ENCODE measurements at regions not wholly inside any gene's neighbourhood (a gene's known extent, or its start where the extent isn't known, plus 50 kb on each side); places are given as distances from the start of the nearest gene placed in this dataset.

- no peaks in the 10 kb centered on the region for H3K9me3 Mint-ChIP-seq
- H3K27ac Mint-ChIP-seq = no peak overlapping the region
- no peaks in the 10 kb centered on the region for H3K4me1 Mint-ChIP-seq (ENCODE audit: low read depth)
- intact Hi-C loops (cut with micrococcal nuclease) = no loop called here
- DNase-seq (ENCODE audit: low spot score) = no peak
- no peaks in the 10 kb centered on the region for H3K27me3 Mint-ChIP-seq (ENCODE audit: insufficient read depth)
- H3K4me3 Mint-ChIP-seq = no peak overlapping the region
- H3K36me3 Mint-ChIP-seq (ENCODE audit: low read depth) = no peaks in the 10 kb centered on the region
Measured at GRCh38 chr13:111556496-111556895, 236.1 kb downstream of the TEX29 start.

DNA sequence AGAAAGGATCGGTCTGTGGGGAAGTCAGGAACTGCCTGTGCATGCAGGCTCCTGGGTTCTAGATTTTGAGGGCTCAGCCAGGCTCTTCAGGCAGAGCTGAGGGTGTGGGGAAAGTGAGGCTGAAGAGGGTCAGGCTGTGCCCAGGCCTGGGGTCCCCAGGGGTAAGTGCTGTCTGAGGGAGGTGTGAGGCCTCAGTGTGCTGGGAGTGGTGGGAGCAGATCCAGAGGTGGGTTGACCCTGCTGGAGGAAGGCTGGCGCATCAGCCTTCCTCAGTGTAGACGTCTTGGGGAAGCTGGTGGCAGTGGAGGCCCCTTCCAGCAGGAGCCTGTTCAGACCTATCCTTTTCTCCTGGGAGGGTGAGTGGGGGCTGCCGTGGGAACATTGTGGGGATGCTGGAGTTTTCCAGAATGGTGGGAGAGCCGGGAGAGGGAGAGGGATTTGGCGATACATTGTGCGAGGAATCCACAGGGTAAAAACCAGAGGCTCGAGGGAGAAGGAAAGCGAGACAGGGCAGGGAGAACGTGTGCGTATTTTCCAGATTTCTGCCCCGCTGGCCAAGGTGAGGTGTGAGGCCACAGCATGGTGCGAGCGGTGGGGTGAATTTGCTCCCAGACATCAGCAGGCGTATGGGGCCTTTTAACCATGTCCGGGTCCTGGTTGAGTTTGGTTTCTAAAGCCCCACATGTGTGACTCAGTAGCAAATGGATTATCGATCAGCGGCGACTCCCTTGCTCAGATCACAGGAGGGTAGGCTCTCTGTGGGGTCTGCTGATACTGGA is 237.7 kb downstream of the TEX29 start:
- DNase-seq (ENCODE audit: low spot score) = no peak
- Mint-ChIP-seq H3K4me3 (no peak overlapping the region), H3K9me3 (no peaks in the 10 kb centered on the region), H3K27me3 (ENCODE audit: insufficient read depth) (no peaks in the 10 kb centered on the region), H3K27ac (no peak overlapping the region), H3K4me1 (ENCODE audit: low read depth) (no peaks in the 10 kb centered on the region), H3K36me3 (ENCODE audit: low read depth) (no peaks in the 10 kb centered on the region)
- intact Hi-C loops (cut with micrococcal nuclease) = no loop called here

DNA sequence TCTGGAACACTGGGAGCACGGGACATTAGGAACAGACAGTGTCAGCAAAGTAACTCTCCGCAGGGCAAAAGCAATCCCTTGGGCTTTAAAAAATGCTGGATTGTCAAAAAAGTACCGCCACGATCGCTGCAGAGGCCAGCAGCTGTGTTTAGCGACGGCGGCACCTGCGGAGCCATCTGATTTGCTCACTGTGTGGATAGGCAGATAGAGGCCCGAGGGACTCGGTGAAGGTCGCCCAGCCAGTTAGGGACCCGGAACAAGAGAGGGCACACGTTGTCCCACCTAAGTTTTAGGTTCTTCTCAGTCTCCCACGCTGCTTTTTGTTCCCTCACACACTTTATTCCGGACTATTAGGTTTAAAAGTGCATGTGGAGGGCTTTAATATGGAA is 238.3 kb downstream of the TEX29 start:
- intact Hi-C loops (cut with micrococcal nuclease) = no loop called here
- Mint-ChIP-seq H3K27ac (no peak overlapping the region), H3K36me3 (ENCODE audit: low read depth) (no peaks in the 10 kb centered on the region), H3K27me3 (ENCODE audit: insufficient read depth) (no peaks in the 10 kb centered on the region), H3K4me1 (ENCODE audit: low read depth) (no peaks in the 10 kb centered on the region), H3K4me3 (no peak overlapping the region), H3K9me3 (no peaks in the 10 kb centered on the region)
- no peak for DNase-seq (ENCODE audit: low spot score)

DNA sequence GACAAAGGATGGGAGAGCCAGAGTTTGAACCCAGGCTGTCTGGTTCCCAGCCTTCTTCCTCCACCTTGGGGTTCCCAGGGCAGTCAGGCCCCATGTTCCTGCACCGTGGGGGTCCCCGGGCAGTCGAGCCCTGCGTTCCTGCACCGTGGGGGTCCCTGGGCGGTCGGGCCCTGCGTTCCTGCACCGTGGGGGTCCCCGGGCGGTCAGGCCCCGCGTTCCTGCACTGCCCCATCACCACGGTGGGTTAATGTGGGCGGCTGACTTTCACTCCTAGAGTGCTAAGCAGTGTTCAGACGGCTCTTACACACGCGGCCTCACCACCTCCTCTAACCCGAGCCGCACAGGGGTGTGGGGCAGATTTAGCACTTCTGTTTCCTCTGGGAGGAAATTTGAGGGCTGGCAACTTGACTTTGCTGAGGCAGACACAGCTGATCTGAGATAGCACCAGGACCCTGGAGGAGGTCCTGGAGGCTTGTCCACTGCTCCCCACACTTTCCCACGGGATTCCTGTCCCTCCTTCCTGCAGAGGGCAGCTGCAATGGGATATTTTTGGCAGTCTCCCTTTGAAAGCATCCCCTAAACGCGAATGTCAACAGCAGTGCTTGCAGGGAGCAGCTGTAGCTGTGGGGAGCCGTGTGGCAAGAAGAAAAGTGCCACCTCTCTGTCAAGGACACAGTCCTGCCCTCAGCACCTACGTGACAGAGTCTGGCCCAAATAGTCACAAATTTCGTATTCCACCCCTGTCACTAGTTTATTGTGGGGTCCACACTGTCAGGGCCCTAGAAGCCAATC is 239.4 kb downstream of the TEX29 start:
- Mint-ChIP-seq H3K27ac (no peak overlapping the region), H3K9me3 (no peaks in the 10 kb centered on the region), H3K4me1 (ENCODE audit: low read depth) (no peaks in the 10 kb centered on the region), H3K27me3 (ENCODE audit: insufficient read depth) (no peaks in the 10 kb centered on the region), H3K36me3 (ENCODE audit: low read depth) (no peaks in the 10 kb centered on the region), H3K4me3 (no peak overlapping the region)
- intact Hi-C loops (cut with micrococcal nuclease) = no loop called here
- no peak for DNase-seq (ENCODE audit: low spot score)

GRCh38 chr13:111561091-111561781 is 240.8 kb downstream of the TEX29 start:
- intact Hi-C loops (cut with micrococcal nuclease) = no loop called here
- no peak for DNase-seq (ENCODE audit: low spot score)
- H3K27me3 Mint-ChIP-seq (ENCODE audit: insufficient read depth) = no peaks in the 10 kb centered on the region
- no peaks in the 10 kb centered on the region for H3K9me3 Mint-ChIP-seq
- H3K4me1 Mint-ChIP-seq (ENCODE audit: low read depth) = no peaks in the 10 kb centered on the region
- no peak overlapping the region for H3K4me3 Mint-ChIP-seq
- no peak overlapping the region for H3K27ac Mint-ChIP-seq
- H3K36me3 Mint-ChIP-seq (ENCODE audit: low read depth) = no peaks in the 10 kb centered on the region

- no peak for DNase-seq (ENCODE audit: low spot score)
- H3K27ac Mint-ChIP-seq = no peak overlapping the region
- no peaks in the 10 kb centered on the region for H3K27me3 Mint-ChIP-seq (ENCODE audit: insufficient read depth)
- no peaks in the 10 kb centered on the region for H3K4me1 Mint-ChIP-seq (ENCODE audit: low read depth)
- intact Hi-C loops (cut with micrococcal nuclease) = no loop called here
- H3K9me3 Mint-ChIP-seq = no peaks in the 10 kb centered on the region
- H3K36me3 Mint-ChIP-seq (ENCODE audit: low read depth) = no peaks in the 10 kb centered on the region
- no peak overlapping the region for H3K4me3 Mint-ChIP-seq
Measured at GRCh38 chr13:111562716-111563115, 242.3 kb downstream of the TEX29 start.

- H3K27me3 Mint-ChIP-seq (ENCODE audit: insufficient read depth) = no peaks in the 10 kb centered on the region
- intact Hi-C loops (cut with micrococcal nuclease) = no loop called here
- no peak for DNase-seq (ENCODE audit: low spot score)
- H3K9me3 Mint-ChIP-seq = peaks cover 9% of the 10 kb centered on the region
- H3K4me3 Mint-ChIP-seq = no peak overlapping the region
- H3K27ac Mint-ChIP-seq = no peak overlapping the region
- no peaks in the 10 kb centered on the region for H3K4me1 Mint-ChIP-seq (ENCODE audit: low read depth)
- H3K36me3 Mint-ChIP-seq (ENCODE audit: low read depth) = no peaks in the 10 kb centered on the region
Measured at GRCh38 chr13:111564606-111565005, 244.2 kb downstream of the TEX29 start.

DNA sequence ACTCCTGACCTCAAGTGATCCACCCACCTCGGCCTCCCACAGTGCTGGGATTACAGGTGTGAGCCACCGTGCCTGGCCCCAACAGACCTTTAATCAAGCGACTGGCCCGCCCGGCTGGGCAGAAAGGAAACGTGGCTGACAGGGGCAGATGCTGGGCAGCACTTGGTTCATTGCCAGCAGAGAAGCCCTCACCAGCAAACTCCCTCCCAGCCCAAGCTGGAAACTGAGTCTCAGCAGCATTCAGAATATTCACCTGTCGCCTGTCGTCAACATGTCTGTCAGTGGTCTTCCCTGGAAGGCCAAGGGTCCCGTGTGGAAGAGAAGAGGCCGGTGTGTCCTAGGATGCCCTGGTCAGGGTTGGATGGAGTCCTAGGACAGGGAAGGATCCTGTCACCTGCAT is 245.0 kb downstream of the TEX29 start:
- no peak overlapping the region for H3K27ac Mint-ChIP-seq
- H3K27me3 Mint-ChIP-seq (ENCODE audit: insufficient read depth) = no peaks in the 10 kb centered on the region
- no peaks in the 10 kb centered on the region for H3K36me3 Mint-ChIP-seq (ENCODE audit: low read depth)
- H3K4me3 Mint-ChIP-seq = no peak overlapping the region
- H3K9me3 Mint-ChIP-seq = peaks cover 9% of the 10 kb centered on the region
- no peak for DNase-seq (ENCODE audit: low spot score)
- no peaks in the 10 kb centered on the region for H3K4me1 Mint-ChIP-seq (ENCODE audit: low read depth)
- intact Hi-C loops (cut with micrococcal nuclease) = no loop called here

GRCh38 chr13:111566567-111566966 is 246.1 kb downstream of the TEX29 start:
- Mint-ChIP-seq H3K27me3 (ENCODE audit: insufficient read depth) (no peaks in the 10 kb centered on the region), H3K4me1 (ENCODE audit: low read depth) (no peaks in the 10 kb centered on the region), H3K9me3 (peaks cover 9% of the 10 kb centered on the region), H3K36me3 (ENCODE audit: low read depth) (no peaks in the 10 kb centered on the region), H3K4me3 (no peak overlapping the region), H3K27ac (no peak overlapping the region)
- DNase-seq (ENCODE audit: low spot score) = no peak
- intact Hi-C loops (cut with micrococcal nuclease) = no loop called here

- intact Hi-C loops (cut with micrococcal nuclease) = no loop called here
- DNase-seq (ENCODE audit: low spot score) = no peak
- H3K4me1 Mint-ChIP-seq (ENCODE audit: low read depth) = no peaks in the 10 kb centered on the region
Measured at GRCh38 chr13:111567637-111568036, 247.2 kb downstream of the TEX29 start.

DNA sequence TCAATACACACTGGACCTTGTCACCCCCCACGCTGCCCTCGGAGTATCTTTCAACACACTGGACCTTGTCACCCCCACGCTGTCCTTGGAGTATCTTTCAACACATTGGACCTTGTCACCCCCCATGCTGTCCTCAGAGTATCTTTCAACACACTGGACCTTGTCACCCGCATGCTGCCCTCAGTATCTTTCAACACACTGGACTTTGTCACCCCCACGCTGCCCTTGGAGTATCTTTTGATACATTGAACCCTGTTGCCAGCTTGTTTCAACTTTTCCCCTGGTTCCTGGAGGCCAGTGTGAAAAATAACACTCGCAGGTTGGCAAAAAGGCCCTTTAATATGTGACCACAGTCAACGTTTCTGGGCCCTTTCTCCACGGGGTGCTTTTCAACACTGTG is 247.8 kb downstream of the TEX29 start:
- Mint-ChIP-seq H3K4me3 (no peak overlapping the region), H3K36me3 (ENCODE audit: low read depth) (no peaks in the 10 kb centered on the region), H3K27me3 (ENCODE audit: insufficient read depth) (no peaks in the 10 kb centered on the region), H3K27ac (no peak overlapping the region), H3K9me3 (peaks cover 9% of the 10 kb centered on the region), H3K4me1 (ENCODE audit: low read depth) (no peaks in the 10 kb centered on the region)
- intact Hi-C loops (cut with micrococcal nuclease) = no loop called here
- no peak for DNase-seq (ENCODE audit: low spot score)

More at GRCh38 chr13:111567637-111568036, 247.2 kb downstream of the TEX29 start:
- H3K4me3 Mint-ChIP-seq = no peak overlapping the region
- H3K27me3 Mint-ChIP-seq (ENCODE audit: insufficient read depth) = no peaks in the 10 kb centered on the region
- H3K36me3 Mint-ChIP-seq (ENCODE audit: low read depth) = no peaks in the 10 kb centered on the region
- H3K9me3 Mint-ChIP-seq = peaks cover 9% of the 10 kb centered on the region
- no peak overlapping the region for H3K27ac Mint-ChIP-seq

GRCh38 chr13:111570911-111571310 is 250.5 kb downstream of the TEX29 start:
- no peak overlapping the region for H3K27ac Mint-ChIP-seq
- peaks cover 26% of the 10 kb centered on the region for H3K9me3 Mint-ChIP-seq
- H3K27me3 Mint-ChIP-seq (ENCODE audit: insufficient read depth) = no peaks in the 10 kb centered on the region
- no peak for DNase-seq (ENCODE audit: low spot score)
- no peaks in the 10 kb centered on the region for H3K4me1 Mint-ChIP-seq (ENCODE audit: low read depth)
- intact Hi-C loops (cut with micrococcal nuclease) = no loop called here
- no peaks in the 10 kb centered on the region for H3K36me3 Mint-ChIP-seq (ENCODE audit: low read depth)
- H3K4me3 Mint-ChIP-seq = no peak overlapping the region
